ENCODE measurements at regions not wholly inside any gene's neighbourhood (a gene's known extent, or its start where the extent isn't known, plus 50 kb on each side); places are given as distances from the start of the nearest gene placed in this dataset.
"Not testable (repeated sequence)": the region's sequence is repeated elsewhere in the genome, so short reads cannot be mapped to it uniquely, and the experiment has no call there.

DNA sequence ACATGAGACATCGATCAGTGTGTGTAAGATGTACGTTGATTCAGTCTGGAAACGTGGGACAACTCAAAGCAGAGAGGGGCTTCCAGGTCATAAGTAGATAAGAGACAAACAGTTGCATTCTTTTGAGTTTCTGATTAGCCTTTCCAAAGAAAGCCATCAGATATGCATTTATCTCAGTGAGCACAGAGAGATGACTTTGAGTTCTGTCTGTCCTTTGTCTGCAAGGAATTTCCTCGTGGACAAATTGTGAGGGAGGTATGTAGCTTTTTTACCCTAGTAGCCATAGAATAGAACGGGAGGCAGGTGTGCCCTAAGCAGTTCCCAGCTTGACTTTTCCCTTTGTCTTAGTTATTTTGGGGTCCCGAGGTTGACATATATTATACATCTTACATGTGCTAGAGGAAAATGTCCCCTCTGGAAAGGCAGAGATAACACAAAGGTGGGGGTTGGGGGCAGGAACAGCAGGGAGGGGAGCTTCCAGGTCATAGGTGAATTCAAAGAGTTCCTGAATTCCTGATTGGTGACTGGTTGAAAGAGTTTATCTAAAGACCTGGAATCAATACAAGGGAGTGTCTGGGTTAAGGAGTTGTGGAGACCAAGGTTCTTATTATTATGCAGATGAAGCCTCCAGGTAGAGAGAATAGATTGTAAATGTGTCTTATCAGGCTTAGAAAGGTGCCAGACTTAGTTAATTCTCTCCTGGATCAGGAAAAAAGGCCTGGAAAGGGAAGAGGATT is 237.0 kb downstream of the NFATC2 start:
- DNase-seq, result no peak

DNA sequence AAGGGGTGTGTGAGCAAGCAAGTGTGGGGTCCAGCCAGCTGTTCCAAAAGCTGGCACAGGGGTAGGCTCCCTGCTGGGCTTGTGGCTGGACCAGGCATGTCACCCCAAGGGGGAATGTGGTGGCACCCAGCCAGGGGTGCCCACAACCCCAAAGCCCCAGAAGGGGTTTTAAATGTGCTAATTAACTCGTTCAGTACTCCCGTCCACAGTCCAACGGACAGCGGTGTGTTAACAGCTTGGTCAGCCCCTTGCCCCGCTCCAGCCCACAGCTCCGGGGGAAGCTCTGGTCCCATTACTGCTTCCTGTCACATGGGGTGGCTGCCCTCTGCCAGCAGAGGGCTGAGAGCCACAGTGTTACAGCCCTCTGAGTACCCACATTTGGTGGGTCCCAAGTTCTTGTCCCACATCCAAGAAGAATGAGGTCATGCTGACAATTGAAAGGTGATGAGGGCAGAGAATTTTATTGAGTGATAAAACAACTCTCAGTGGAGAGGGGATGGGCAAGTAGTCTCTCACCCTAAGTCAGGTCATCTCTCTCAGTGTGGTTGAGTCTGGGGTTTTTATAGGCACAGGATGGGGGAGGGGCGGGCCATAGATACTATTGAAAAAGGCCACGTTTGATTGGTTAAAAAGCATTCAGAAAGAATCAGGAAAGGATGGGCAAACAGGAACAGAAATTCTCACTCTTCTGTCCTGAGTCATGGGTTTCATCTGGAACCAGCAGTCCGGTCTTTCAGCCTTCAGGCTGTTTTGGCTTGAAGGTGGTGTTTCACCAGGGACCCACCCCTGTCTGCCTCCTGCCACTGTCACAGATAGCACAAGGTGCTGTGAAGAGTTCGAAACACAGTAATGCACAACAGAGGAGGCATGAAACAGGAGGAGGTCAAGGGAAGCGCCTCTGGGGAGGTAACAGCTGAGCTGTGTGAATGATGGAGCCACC is 238.5 kb downstream of the NFATC2 start:
- DNase-seq, result no peak

DNA sequence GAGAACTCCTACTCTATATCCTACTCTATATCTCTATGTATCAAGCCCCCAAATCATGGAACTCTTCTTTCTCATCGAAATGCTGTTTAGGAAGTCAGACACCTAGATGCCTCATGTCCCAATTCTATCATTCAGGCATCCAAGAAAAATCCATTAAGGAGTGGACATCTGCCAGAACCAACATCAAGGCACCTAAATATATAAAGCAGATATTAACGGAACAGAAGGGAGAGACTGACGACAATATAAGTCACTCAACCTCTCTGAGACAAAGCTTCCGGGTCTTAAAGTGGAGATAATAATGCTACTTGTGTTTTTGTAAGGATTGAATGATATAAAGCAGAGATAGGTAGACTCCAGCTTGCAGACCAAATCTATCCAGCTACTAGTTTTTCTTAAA is 241.5 kb downstream of the NFATC2 start:
- DNase-seq, result no peak

DNA sequence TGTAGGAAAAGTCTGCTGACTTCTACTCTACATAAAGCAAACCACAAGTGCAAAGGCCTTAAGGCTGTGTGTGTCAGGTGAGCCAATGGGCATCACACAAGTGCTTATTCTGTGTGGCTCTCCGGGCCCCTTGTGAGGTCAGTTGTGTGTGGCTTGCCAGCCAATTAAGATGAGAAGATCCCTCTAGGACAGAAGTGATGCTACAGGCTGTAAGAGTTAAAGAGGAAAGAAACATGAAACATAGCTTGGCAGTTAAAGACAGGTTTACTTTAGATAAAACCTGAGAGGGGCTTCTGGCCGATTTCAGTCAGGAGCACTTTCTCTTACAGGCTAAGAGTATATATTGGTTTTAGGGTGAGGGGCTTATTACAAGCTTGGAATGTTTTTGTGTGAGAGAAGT is 242.4 kb downstream of the NFATC2 start:
- no peak for DNase-seq

DNA sequence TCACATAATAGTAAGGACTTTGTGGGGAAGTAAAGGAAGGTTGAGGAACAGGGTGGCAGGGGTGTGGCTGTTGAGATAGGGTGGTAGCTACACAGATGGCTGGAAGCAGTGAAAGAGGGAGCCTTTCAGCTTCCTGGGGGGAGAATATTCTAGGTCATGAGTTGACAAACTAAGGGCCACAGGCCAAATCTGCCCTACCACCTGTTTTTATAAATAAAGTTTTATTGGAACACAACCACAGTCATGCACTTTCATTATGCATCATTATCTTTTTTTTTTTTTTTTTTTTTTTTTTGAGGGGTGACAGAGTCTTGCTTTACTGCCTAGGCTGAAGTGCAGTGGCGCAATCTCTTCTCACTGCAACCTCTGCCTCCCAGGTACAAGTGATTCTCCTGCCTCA is 243.1 kb downstream of the NFATC2 start:
- DNase-seq, result no peak

DNA sequence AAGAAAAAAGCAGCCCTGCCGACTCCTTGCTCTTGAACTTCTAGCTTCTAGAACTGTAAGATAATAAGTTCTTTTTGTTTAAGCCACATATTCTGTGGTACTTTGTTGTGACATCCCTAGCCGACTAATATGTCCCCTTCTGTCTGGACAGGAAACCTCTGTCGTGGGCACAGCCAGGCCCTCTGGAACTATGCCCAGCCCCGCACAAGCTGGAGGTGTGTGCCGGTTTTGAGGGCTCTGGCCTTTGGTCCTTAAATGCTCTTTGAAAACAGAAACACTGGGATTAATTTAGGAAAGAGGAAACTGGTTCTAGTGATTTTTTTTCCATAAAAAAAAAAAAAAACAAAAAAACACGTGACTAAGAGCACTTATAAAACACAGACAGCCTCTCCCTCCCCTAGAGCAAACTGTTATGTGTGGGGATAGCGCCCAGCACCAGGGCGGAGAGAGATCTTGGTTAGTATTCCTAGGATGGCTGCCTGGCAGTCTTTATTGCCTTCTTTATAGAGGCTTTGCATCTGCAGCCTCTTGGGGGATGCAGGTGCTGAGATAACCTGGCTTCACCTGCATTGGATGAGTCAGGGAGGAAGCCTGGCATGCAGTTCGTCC is 244.3 kb downstream of the NFATC2 start:
- no peak for DNase-seq

DNA sequence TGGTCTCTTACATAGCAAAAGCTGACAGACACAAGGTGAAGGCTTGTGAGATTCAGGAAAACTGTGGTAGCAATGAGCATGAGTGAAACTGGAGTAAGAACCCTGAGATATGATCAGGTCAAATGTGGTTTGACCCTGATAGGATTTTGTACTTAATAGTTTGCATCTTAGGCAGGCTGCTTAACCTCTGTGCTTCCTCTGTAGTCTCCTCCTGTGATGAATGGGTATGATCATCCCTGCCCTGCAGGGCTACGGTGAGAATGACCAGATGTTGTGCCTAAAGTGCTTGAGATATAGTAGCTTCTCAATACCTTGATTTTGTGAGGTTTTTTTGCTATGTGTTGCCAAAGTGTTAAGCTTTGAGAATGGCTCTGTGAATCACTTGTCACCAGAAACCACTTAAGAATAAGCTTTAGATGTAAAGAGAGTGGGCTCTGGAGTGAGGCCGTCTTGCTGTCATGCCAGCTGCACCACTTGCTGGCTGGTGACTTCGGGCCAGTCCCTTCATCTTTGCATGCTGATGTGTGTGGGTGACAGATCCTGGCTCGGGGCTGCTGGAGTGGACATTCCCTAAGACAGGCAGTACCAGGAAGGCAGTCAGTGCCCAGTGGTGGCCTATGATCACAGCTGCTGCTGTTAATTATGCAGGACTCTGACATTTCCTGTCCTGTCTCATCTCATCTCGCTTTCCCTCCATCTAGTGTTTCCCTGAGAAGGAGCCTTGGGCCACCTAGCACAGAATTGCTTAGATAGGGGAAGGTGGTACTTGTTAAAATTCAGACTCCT is 254.7 kb downstream of the NFATC2 start:
- no peak for DNase-seq

DNA sequence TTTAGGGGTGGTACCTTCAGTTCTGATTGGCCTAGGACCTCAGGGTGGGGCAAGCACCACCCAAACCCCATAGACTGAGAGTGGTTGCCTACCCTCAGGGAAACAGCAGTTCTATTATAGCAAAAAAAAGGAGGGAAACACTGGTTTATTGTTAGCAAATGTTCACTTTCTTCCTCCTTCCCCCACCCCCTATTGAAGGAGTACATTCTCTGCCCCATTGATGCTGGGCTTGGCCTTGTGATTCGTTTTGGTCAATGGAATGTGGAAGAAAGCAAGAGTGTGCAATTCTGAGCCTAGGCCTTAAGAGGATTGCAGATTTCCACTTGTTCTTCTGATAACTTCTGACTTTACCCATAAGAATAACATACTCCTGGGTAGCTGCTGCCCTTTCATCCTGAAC is 255.8 kb downstream of the NFATC2 start:
- no peak for DNase-seq

DNA sequence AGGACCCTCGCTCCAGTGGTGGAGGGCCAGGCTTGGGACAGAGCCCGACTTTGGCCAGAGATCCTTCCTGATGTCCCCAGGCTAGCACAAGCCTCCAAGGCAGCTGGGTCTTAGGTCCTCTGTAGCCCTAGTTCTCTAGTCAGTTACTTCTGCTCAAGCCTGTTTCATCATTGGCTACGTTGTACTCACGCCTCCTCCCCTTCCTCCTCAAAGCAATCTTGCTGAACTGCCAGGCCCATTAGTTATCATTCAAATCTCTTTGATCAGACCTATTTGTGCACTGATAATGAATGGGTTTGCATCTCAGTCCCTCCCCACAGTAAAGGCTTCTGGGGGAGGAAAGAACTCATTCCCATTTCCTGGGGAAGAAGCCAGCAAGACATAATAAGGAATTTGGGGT is 256.8 kb downstream of the NFATC2 start:
- DNase-seq, result no peak

DNA sequence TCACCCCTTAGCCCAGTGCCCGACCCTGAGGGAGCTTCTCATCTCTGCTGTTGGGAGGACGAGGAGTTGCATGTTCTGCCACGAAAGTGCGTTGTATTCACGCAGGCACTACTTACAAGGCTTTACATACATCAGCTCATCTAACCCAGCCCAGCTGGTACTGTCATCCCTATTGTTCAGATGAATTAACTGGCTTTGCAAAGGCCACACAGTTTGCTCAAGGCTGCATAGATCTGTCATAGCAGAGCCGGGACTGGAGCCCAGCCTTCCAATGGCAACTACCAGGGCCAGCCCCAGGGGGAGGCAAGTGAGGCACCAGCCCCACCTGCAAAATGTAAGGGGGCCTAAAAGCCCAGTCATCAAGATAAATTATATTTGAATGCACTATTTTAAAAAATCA is 257.6 kb downstream of the NFATC2 start:
- DNase-seq, result peak; percentile 17 to 22

DNA sequence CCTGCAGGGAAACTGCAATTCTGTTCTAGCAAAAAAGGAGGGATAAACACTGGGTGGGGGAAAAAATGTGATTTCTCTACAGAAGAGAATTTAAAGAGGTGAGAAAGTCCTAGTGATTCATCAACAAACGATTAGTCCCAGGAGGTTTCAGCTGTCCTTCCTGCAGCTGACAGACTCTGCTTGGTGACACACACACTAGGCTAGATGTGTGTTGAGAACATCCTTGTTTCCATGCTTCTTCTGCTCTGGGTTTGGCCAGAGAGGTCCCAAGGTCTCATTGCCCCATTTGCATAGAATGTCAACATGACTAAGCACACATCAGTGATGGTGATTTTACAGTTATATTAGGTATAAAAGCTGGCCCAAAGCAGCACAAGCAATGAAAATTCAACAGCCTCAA is 258.3 kb downstream of the NFATC2 start:
- no peak for DNase-seq

DNA sequence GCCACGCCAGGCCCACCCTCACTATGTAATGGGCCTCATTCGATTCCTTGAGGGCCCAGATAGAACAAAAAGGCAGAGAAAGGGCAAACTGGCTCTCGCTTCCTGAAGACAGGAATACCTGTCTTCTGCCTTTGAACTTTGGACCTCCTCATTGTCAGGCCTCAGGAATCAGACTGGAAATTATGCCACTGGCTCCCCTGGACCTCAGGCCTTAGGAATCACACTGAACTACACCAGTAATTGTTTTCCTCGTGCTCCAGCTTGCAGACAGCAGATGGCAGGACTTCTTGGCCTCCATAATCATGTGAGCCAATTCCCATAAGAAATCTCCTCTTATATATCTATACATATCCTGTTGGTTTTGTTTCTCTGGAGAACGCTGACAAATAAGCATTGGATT is 258.6 kb upstream of the KCNG1 start:
- DNase-seq, result no peak

DNA sequence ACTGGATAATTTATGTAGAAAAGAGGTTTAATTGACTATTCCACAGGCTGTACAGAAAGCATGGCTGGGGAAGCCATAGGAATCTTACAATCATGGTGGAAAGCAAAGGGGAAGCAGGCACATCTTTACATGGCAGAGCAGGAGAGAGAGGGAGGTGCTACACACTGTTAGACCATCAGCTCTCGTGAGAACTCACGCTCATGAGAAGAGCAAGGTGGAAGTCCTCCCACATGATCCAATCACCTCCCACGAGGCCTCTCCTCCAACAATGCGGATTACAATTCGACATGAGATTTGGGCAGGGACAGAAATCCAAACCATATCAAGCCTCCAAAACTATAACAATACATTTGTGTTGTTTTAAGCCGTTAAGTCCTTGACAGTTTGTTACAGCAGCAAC is 257.1 kb upstream of the KCNG1 start:
- DNase-seq, result no peak

DNA sequence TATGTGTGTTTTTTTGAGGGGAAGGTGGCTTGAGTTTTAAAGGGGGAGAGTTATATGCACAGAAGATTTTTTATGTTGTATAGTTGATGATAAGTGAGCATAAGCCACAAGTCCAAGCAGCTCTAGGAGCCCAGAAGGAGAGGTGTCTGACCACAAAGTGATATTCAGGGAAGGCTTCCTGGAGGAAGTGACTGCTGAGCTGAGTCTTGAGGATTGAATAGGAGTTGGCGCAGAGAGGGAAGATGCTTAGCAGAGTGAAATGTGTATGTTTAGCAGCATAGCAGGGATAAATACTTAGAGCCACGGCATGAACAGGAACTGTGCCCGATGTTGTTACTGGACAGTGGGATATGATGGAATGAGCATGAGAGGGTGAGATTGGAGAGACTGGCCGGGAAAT is 255.1 kb upstream of the KCNG1 start:
- no peak for DNase-seq

DNA sequence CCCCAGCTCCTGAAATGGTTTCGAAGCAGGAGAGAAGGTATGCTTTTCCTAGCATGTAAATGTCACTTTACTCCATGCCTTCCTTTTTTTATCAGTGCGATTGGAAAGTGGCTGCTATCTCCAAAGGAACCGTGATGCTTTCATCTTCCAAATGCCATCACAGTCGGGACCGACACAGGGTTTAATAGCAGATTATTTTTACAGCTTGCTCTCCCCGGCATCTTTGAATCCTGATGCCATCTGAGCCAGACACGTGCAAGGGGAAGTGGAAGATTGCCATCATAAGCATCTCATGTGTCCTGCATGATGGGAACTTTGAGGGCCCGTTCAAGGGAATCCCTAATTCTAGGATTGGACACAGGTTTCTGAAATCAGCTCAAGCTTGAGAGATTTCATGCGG is 253.4 kb upstream of the KCNG1 start:
- DNase-seq, result no peak

DNA sequence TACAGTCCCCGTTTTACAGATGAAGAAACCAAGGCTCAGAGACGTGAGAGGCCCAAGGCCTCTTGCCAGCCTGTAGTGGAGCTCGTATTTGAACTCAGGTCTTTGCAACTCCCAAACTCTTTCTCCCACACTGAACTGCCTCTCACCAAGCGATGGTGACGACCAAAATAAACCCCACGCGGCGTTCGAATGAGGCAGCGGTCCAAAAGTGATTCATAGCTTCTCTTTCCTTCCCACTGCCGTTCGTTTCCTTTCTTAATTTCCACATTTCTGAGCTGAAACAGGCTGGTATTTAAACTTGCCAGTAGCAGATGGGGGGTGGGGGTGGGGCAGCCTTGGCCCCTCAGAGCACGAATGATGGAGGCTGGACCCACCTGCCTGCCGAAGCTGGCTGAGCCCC is 252.9 kb upstream of the KCNG1 start:
- peak in 1 of 2 donors; percentile 7 for DNase-seq

DNA sequence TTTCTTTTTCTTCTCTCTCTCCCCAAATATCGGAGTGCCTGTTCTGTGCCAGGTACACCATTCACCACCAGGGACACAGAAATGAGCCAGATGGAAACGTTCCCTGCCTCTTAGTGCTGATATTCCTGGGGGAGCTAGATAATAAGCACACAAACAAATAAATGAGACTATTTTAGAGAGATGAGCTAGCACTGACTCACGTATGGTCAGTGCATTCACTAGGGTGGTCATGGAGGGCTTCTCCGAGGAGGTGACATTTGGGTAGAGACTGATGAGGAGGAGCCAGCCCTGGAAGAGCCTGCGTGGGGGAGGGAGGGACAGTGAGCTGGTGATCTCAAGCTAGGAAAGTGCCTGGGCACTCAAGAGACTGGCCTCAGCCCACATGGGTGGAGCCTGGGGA is 252.3 kb upstream of the KCNG1 start:
- no peak for DNase-seq

DNA sequence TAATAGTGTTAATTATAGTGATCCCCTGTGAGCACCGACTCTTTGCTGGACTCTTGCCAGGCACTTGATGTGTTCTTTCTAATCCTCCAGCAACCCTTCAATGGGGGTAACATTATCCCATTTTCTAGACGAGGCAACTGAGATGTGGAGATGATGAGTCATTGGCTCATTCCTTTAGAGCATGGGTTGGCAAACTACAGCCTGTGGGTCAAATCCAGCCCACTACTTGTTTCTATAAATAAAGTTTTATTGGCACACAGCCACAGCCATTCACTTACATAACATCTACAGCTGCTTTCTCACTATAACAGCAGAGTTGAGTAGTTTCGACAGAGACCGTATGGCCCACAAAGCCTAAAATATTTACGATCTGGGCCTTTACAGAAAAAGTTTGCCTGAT is 249.5 kb upstream of the KCNG1 start:
- DNase-seq, result no peak

DNA sequence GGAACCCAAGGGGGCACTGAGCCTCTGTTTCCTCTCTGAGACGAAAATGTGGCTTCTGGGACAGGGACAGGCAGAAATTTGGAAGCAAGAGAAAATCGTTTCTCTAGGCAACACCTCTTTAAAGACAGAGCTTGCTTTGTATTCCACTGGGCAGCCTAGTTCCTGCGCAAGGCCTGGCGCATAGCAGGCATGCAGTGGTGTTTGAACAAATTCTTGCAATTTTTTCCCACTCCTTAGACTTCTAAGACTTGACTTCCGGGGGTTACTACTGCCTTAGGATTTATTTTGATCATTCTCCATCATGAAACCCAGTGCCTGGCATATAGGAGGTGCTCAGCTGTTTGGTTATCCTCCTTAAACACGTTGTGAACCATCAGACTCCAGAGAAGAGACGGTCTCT is 249.0 kb upstream of the KCNG1 start:
- no peak for DNase-seq

DNA sequence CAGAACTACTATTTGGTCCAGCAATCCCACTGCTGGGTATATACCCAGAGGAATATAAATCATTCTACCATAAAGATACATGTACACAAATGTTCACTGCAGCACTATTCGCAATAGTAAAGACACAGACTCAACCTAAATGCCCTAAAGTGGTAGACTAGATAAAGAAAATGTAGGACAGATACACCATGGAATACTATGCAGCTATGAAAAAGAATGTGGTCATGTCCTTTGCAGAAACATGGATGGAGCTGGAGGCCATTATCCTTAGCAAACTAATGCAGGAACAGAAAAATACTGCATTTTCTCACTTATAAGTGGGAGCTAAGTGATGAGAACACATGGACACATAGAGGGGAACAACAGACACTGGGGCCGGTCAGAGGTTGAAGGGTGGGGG is 248.4 kb upstream of the KCNG1 start:
- not testable (repeated sequence) for DNase-seq

DNA sequence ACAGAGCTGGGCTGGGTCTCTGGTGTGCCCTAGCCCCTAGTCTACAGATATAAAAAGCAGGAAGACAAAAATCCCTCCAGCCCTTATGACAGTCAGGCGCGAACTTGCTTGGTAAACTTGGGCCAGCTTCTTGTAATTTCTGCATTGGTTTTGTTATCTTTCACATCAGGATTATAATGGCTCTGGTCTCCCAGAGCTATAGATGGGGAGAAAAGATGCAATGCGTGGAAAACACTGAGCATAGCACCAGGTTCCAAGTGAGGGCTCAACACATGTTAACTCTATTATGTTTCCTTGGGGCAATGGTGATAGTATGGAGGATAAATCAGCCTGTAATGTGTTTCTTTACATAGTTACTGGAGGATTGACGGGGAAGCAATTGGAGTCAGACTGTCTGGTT is 246.8 kb upstream of the KCNG1 start:
- no peak for DNase-seq

DNA sequence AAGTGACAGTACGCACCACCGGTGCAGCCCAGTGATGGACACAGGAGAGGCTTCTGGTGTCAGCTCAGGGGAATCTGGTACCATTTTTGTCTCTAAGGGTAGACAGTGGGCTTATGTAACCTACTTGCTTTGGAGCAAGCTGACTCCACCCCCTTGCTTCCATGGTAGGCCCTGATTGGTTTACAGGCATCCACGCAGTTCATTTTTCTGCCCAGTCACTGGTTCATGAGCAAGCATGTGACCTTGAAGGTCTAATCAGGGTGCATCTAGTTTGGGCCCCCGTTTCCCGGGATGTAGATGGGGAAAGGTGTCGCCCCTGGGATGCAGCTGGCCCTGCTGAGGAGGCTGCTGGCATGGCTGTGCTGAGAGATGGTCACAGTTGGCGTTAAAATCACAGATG is 244.8 kb upstream of the KCNG1 start:
- DNase-seq, result no peak

DNA sequence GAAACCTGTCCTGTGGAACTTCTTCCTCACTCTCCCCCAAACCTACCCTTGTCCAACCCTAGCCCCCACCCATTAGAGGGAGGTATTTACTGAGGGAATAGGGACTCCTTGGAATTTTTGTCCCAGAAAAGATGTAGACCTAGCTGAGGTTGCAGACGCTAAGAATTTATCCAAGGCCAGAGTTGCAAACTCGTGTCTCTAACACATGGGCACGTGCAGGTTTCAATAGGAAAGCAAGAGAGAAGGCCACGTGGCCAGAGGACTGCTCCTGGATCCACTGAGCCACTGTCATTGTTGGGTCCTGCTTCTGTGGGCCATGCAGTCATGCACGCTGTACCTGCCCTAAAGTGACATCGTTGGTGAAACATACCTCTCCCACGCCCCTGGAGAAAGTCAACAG is 243.4 kb upstream of the KCNG1 start:
- no peak for DNase-seq

All from hippocampal formation (tissue), 2 donors.